ENCODE measurements at regions not wholly inside any gene's neighbourhood (a gene's known extent, or its start where the extent isn't known, plus 50 kb on each side); places are given as distances from the start of the nearest gene placed in this dataset.
"Not testable (repeated sequence)": the region's sequence is repeated elsewhere in the genome, so short reads cannot be mapped to it uniquely, and the experiment has no call there.

- no peaks in the 10 kb centered on the region for H3K27me3 ChIP-seq
- TF ChIP-seq, protein P1, sequence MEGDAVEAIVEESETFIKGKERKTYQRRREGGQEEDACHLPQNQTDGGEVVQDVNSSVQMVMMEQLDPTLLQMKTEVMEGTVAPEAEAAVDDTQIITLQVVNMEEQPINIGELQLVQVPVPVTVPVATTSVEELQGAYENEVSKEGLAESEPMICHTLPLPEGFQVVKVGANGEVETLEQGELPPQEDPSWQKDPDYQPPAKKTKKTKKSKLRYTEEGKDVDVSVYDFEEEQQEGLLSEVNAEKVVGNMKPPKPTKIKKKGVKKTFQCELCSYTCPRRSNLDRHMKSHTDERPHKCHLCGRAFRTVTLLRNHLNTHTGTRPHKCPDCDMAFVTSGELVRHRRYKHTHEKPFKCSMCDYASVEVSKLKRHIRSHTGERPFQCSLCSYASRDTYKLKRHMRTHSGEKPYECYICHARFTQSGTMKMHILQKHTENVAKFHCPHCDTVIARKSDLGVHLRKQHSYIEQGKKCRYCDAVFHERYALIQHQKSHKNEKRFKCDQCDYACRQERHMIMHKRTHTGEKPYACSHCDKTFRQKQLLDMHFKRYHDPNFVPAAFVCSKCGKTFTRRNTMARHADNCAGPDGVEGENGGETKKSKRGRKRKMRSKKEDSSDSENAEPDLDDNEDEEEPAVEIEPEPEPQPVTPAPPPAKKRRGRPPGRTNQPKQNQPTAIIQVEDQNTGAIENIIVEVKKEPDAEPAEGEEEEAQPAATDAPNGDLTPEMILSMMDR (IDR thresholded peaks at IDR 0.05) = no peak
- no peak overlapping the region for H3K4me3 ChIP-seq
- intact Hi-C loops (cut with DNase I) = no loop called here
- DNase-seq (ENCODE audit: low spot score in 2 of 2) = no peak
- H3K27ac ChIP-seq = no peak overlapping the region
- no peaks in the 10 kb centered on the region for H3K36me3 ChIP-seq
- H3K4me1 ChIP-seq = peaks cover 0 to 2% of the 10 kb centered on the region in 2 donors
- no peaks in the 10 kb centered on the region for H3K9me3 ChIP-seq
These were observed 659.6 kb upstream of the ANKRD30A start for GRCh38 chr10:36465604-36466379.

DNA sequence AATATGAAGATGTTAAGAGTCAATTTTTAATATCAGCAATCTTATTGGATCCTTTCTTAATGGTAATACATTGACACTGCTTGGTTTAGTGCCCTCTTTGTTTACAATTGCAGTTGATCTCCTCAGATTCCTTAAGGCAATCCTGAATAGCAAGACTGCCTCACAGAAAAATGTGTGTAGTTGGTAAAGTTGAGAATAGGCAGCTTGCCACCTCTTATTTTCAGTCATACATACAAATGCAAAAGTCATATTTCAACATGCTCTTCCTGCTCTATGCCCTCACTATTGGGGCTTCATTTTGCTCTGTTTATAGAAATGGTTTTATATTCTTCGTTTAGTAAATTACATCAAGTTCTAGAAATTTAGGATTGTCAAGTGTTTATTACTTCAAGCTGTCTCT is 661.1 kb upstream of the ANKRD30A start:
- TF ChIP-seq, protein P1 (IDR thresholded peaks at IDR 0.05) = no peak
- no peak for DNase-seq (ENCODE audit: low spot score in 2 of 2)
- H3K4me3 ChIP-seq = no peak overlapping the region

DNA sequence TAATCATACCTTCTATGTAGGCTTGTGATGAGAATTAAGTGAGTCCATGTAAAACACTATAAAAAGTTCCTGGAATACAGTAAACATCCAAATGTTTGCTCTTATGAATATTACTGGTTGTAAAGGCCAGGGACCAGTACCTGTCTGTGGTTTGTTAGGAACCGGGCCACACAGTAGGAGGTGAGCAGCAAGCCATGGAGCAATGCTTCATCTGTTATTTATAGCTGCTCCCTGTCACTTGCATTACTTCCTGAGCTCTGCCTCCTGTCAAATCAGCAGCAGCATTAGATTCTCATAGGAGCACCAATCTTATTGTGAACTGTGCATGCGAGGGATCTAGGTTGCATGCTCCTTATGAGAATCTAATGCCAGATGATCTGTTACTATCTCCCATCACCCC is 662.0 kb upstream of the ANKRD30A start:
- Histone ChIP-seq H3K4me1 (peaks cover 0 to 2% of the 10 kb centered on the region in 2 donors), H3K4me3 (no peak overlapping the region), H3K36me3 (no peaks in the 10 kb centered on the region), H3K9me3 (peaks cover 0 to 2% of the 10 kb centered on the region in 2 donors), H3K27ac (no peak overlapping the region), H3K27me3 (no peaks in the 10 kb centered on the region)
- DNase-seq (ENCODE audit: low spot score in 2 of 2) = no peak
- intact Hi-C loops (cut with DNase I) = no loop called here
- TF ChIP-seq, protein P1 (IDR thresholded peaks at IDR 0.05) = no peak

More for the DNA sequence above, 661.1 kb upstream of the ANKRD30A start:
- intact Hi-C loops (cut with DNase I) = no loop called here
- no peaks in the 10 kb centered on the region for H3K9me3 ChIP-seq
- no peaks in the 10 kb centered on the region for H3K36me3 ChIP-seq
- H3K4me1 ChIP-seq = peaks cover 0 to 2% of the 10 kb centered on the region in 2 donors
- H3K27me3 ChIP-seq = no peaks in the 10 kb centered on the region
- H3K27ac ChIP-seq = no peak overlapping the region

DNA sequence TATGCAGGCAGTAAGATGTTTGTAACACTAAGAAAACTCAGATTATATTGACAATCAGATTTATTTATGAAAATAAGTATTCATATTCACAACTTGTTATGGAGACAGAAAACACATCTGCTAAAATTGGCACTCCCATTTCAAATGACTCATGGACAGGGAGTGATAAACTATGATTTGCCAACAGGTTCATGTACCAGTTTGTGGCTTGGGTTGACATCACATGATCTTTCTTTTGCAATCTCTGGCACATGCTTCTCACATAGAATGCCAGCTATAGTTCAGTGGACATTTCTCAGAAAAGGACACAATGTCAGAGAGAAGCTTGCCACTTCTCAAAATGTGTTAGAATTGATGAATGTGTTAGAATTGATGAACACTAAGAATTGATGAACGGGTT is 663.2 kb upstream of the ANKRD30A start:
- Histone ChIP-seq H3K27ac (no peak overlapping the region), H3K9me3 (peaks cover 0 to 3% of the 10 kb centered on the region in 2 donors), H3K4me3 (no peak overlapping the region), H3K36me3 (no peaks in the 10 kb centered on the region), H3K4me1 (peaks cover 0 to 2% of the 10 kb centered on the region in 2 donors), H3K27me3 (no peaks in the 10 kb centered on the region)
- TF ChIP-seq, protein P1 (IDR thresholded peaks at IDR 0.05) = no peak
- intact Hi-C loops (cut with DNase I) = no loop called here
- no peak for DNase-seq (ENCODE audit: low spot score in 2 of 2)

GRCh38 chr10:36458437-36458836 is 667.0 kb upstream of the ANKRD30A start:
- DNase-seq (ENCODE audit: low spot score in 2 of 2); H3K4me1 ChIP-seq; intact Hi-C loops (cut with DNase I); H3K27me3 ChIP-seq; H3K9me3 ChIP-seq; H3K4me3 ChIP-seq; H3K27ac ChIP-seq; H3K36me3 ChIP-seq: not testable (repeated sequence)

DNA sequence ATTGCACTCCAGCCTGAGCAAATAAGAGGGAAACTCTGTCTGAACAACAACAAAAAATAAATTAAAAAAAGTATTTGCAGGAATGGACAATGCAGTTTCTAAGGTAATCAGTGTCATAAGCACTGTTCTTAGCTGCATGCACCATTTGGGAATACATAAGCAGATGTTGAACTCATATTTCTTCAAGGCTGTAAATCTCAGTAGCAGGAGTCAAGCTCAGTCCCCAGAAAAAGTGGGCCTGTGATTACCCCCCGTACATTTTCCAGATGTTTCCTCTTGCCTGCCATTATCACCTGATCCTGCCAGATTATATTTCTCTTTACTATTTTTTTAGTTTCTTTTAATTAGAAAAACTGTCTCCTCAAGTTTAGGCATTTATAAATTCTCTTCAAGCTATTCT is 667.6 kb upstream of the ANKRD30A start:
- no peaks in the 10 kb centered on the region for H3K27me3 ChIP-seq
- DNase-seq (ENCODE audit: low spot score in 2 of 2) = no peak

More for the DNA sequence above, 667.6 kb upstream of the ANKRD30A start:
- Histone ChIP-seq H3K9me3 (peaks cover 0 to 3% of the 10 kb centered on the region in 2 donors), H3K4me3 (no peak overlapping the region), H3K27ac (no peak overlapping the region), H3K36me3 (no peaks in the 10 kb centered on the region), H3K4me1 (no peaks in the 10 kb centered on the region)
- intact Hi-C loops (cut with DNase I) = no loop called here
- TF ChIP-seq, protein P1 (IDR thresholded peaks at IDR 0.05) = no peak

All from ascending aorta (tissue), 2 donors.